Left lung (tissue), 4 donors: ENCODE measurements at regions not wholly inside any gene's neighbourhood (a gene's known extent, or its start where the extent isn't known, plus 50 kb on each side); places are given as distances from the start of the nearest gene placed in this dataset.

Source experiments
- ATAC-seq: fragments of 200-7000 bp; cut with Tn5 transposase; one replicate; pipeline ENCODE4 v1.9.1; 2020; ENCODE audit warnings: moderate library complexity
- DNase-seq, 4 donors: peaks; one replicate each; pipeline ENCODE4 v3.0.0-alpha.2; 2013 to 2020
- H3K27ac ChIP-seq, 2 donors: fragments of 200-600 bp; sonication (generic) in 1 of 2; one replicate each; pipeline versions ENCODE4 v1.5.0 to v1.8.0; 2020 to 2021
- H3K27me3 ChIP-seq, 2 donors: fragments of 200-600 bp; sonication (generic) in 1 of 2; one replicate each; pipeline versions ENCODE4 v1.5.0 to v1.8.0; 2020 to 2021
- H3K36me3 ChIP-seq, 2 donors: fragments of 200-600 bp; sonication (generic) in 1 of 2; one replicate each; pipeline versions ENCODE4 v1.5.0 to v1.8.0; 2020 to 2021
- H3K4me1 ChIP-seq, 2 donors: fragments of 200-600 bp; one replicate each; pipeline ENCODE4 v1.8.0; 2021
- H3K4me3 ChIP-seq, 2 donors: fragments of 200-600 bp; sonication (generic) in 1 of 2; one replicate each; pipeline versions ENCODE4 v1.5.0 to v1.8.0; 2020 to 2021; ENCODE audit warnings: mild to moderate bottlenecking in 1 of 2
- H3K9me3 ChIP-seq, 2 donors: fragments of 200-600 bp; sonication (generic) in 1 of 2; one replicate each; pipeline versions ENCODE4 v1.5.0 to v1.8.0; 2020 to 2021
- CTCF ChIP-seq, 2 donors: fragments of 200-600 bp; sonication (generic) in 1 of 2; IDR thresholded peaks; one replicate each; pipeline versions ENCODE4 v1.5.0 to v1.8.0; 2021; ENCODE audit warnings: antibody characterized with exemption in 2 of 2
- intact Hi-C, 2 donors: fragments of 100-400 bp; cut with DNase I; formaldehyde crosslinking; loops; one replicate each; pipeline versions ENCODE4 v1.11.2 to v1.14.2; 2022
- donor health status: DM: no; HTN: yes; CAD: no.
- donor health status: DM: no; HTN: no; CAD: no.

DNA sequence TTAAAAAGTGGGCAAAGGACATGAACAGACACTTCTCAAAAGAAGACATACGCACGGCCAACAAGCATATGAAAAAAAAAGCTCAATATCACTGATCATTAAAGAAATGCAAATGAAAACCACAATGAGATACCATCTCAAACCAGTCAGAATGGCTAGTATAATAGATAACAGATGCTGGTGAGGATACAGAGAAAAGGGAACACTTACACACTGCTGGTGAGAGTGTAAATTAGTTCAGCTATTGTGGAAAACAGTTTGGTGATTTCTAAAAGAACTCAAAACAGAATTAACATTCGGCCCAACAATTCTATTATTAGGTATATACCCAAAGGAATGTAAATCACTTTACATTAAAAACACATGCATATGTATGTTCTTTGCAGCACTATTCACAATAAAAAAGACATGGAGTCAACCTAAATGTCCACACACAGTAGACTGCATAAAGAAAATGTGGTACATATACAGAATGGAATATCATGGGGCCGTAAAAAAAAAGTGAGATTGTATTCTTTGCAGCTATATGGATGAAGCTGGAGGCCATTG lies 1569.0 kb downstream of the OLFM4 start:
- intact Hi-C loops = no loop called here
- Histone ChIP-seq H3K4me3 (no peak overlapping the region), H3K4me1 (no peaks in the 10 kb centered on the region), H3K36me3 (no peaks in the 10 kb centered on the region), H3K9me3 (peaks cover 0 to 16% of the 10 kb centered on the region in 2 donors), H3K27me3 (no peaks in the 10 kb centered on the region), H3K27ac (no peak overlapping the region)
- no peak for DNase-seq
- no peak for TF ChIP-seq CTCF (IDR thresholded peaks at IDR 0.05)
- no peak for ATAC-seq

GRCh38 chr13:54599413-54599812 lies 1570.8 kb downstream of the OLFM4 start:
- H3K4me1 ChIP-seq = no peaks in the 10 kb centered on the region
- peaks cover 0 to 13% of the 10 kb centered on the region in 2 donors for H3K9me3 ChIP-seq
- no peak overlapping the region for H3K27ac ChIP-seq
- intact Hi-C loops = no loop called here
- ATAC-seq (no peak), DNase-seq (no peak)
- no peaks in the 10 kb centered on the region for H3K36me3 ChIP-seq
- no peak overlapping the region for H3K4me3 ChIP-seq
- no peak for TF ChIP-seq CTCF (IDR thresholded peaks at IDR 0.05)
- no peaks in the 10 kb centered on the region for H3K27me3 ChIP-seq

DNA sequence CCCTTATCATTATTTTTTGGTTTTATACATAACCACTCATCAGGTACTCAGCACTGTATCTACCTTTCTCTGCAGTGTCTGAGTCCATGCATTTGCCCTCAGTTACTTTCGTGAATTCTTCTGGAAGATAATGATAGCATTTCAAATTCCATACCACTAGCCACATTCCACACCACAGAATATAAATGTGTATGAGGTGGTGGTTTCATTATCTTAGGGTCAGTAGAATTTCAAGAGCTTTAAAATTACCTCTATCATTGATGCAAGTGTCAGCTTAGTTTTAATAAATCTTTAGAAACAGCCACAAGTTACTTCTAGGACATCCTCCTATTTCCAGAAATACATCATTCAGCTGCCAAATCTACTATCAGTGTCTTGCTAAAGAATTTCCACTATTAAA lies 1578.3 kb downstream of the OLFM4 start:
- Histone ChIP-seq H3K4me3 (no peak overlapping the region), H3K9me3 (peaks cover 0 to 7% of the 10 kb centered on the region in 2 donors), H3K27me3 (no peaks in the 10 kb centered on the region), H3K4me1 (no peaks in the 10 kb centered on the region), H3K36me3 (no peaks in the 10 kb centered on the region), H3K27ac (no peak overlapping the region)
- intact Hi-C loops = no loop called here
- DNase-seq = no peak
- TF ChIP-seq CTCF (IDR thresholded peaks at IDR 0.05) = no peak
- ATAC-seq = no peak

GRCh38 chr13:54607421-54607820 lies 1578.8 kb downstream of the OLFM4 start:
- DNase-seq (no peak), ATAC-seq (no peak)
- no peak for TF ChIP-seq CTCF (IDR thresholded peaks at IDR 0.05)
- Histone ChIP-seq H3K36me3 (no peaks in the 10 kb centered on the region), H3K4me3 (no peak overlapping the region), H3K27ac (no peak overlapping the region), H3K9me3 (peaks cover 0 to 2% of the 10 kb centered on the region in 2 donors), H3K27me3 (no peaks in the 10 kb centered on the region), H3K4me1 (no peaks in the 10 kb centered on the region)
- intact Hi-C loops = no loop called here

GRCh38 chr13:54611390-54611789 lies 1582.8 kb downstream of the OLFM4 start:
- no peak for DNase-seq
- H3K4me3 ChIP-seq = no peak overlapping the region
- no peaks in the 10 kb centered on the region for H3K27me3 ChIP-seq
- intact Hi-C loops = no loop called here
- no peak for TF ChIP-seq CTCF (IDR thresholded peaks at IDR 0.05)
- H3K9me3 ChIP-seq = no peaks in the 10 kb centered on the region
- no peak for ATAC-seq
- H3K4me1 ChIP-seq = no peaks in the 10 kb centered on the region
- H3K36me3 ChIP-seq = no peaks in the 10 kb centered on the region
- no peak overlapping the region for H3K27ac ChIP-seq
